ENCODE measurements at regions not wholly inside any gene's neighbourhood (a gene's known extent, or its start where the extent isn't known, plus 50 kb on each side); places are given as distances from the start of the nearest gene placed in this dataset.
"Not testable (repeated sequence)": the region's sequence is repeated elsewhere in the genome, so short reads cannot be mapped to it uniquely, and the experiment has no call there.

- Histone ChIP-seq H4K20me1 (ENCODE audit: insufficient read depth, low read length) (no peaks in the 10 kb centered on the region), H3K36me3 (replicated peaks; ENCODE audit: low read depth, low read length) (no peaks in the 10 kb centered on the region), H3K79me2 (ENCODE audit: low read length) (no peaks in the 10 kb centered on the region), H3K27ac (ENCODE audit: low read length) (no peak overlapping the region), H3K9me3 (ENCODE audit: insufficient read depth, low read length) (no peaks in the 10 kb centered on the region), H3K9ac (ENCODE audit: low read length) (no peak overlapping the region), H2AFZ (ENCODE audit: low read depth, low read length) (no peak overlapping the region), H3K27me3 (ENCODE audit: low read depth, low read length) (no peaks in the 10 kb centered on the region; the same call in 1 of the 2 replicates), H3K4me3 (ENCODE audit: low read length) (no peak overlapping the region), H3K4me2 (ENCODE audit: low read length) (no peak overlapping the region), H3K4me1 (ENCODE audit: low read length) (no peaks in the 10 kb centered on the region)
- TF ChIP-seq EZH2phosphoT487 (IDR thresholded peaks at IDR 0.05; ENCODE audit: low read depth) (no peak), CTCF (IDR thresholded peaks at IDR 0.05; ENCODE audit: low read depth, low read length) (no peak)
Measured at GRCh38 chr9:108257382-108257781, 598.4 kb downstream of the ACTL7B start.

GRCh38 chr9:108254236-108254635 lies 601.5 kb downstream of the ACTL7B start:
- Histone ChIP-seq H3K79me2 (ENCODE audit: low read length) (no peaks in the 10 kb centered on the region), H3K4me3 (ENCODE audit: low read length) (no peak overlapping the region), H3K4me1 (ENCODE audit: low read length) (no peaks in the 10 kb centered on the region), H2AFZ (ENCODE audit: low read depth, low read length) (no peak overlapping the region), H3K9ac (ENCODE audit: low read length) (no peak overlapping the region), H3K27ac (ENCODE audit: low read length) (no peak overlapping the region), H3K9me3 (ENCODE audit: insufficient read depth, low read length) (no peaks in the 10 kb centered on the region), H3K36me3 (replicated peaks; ENCODE audit: low read depth, low read length) (no peaks in the 10 kb centered on the region), H3K4me2 (ENCODE audit: low read length) (no peak overlapping the region), H3K27me3 (ENCODE audit: low read depth, low read length) (peaks cover 4% of the 10 kb centered on the region; the same call in 1 of the 2 replicates), H4K20me1 (ENCODE audit: insufficient read depth, low read length) (no peaks in the 10 kb centered on the region)
- TF ChIP-seq CTCF (IDR thresholded peaks at IDR 0.05; ENCODE audit: low read depth, low read length) (no peak), EZH2phosphoT487 (IDR thresholded peaks at IDR 0.05; ENCODE audit: low read depth) (no peak)

- H3K4me3 ChIP-seq (ENCODE audit: low read length); H2AFZ ChIP-seq (ENCODE audit: low read depth, low read length); H3K27ac ChIP-seq (ENCODE audit: low read length); H3K4me1 ChIP-seq (ENCODE audit: low read length); H3K4me2 ChIP-seq (ENCODE audit: low read length); H3K9me3 ChIP-seq (ENCODE audit: insufficient read depth, low read length); H3K9ac ChIP-seq (ENCODE audit: low read length); H3K27me3 ChIP-seq (ENCODE audit: low read depth, low read length); H3K79me2 ChIP-seq (ENCODE audit: low read length); H4K20me1 ChIP-seq (ENCODE audit: insufficient read depth, low read length); H3K36me3 ChIP-seq (replicated peaks; ENCODE audit: low read depth, low read length): not testable (repeated sequence)
Measured at GRCh38 chr9:108247391-108247790, 608.4 kb downstream of the ACTL7B start.

GRCh38 chr9:108245901-108246300 lies 609.9 kb downstream of the ACTL7B start:
- H3K9ac ChIP-seq (ENCODE audit: low read length): no peak overlapping the region
- H3K9me3 ChIP-seq (ENCODE audit: insufficient read depth, low read length): no peaks in the 10 kb centered on the region
- no peak overlapping the region for H2AFZ ChIP-seq (ENCODE audit: low read depth, low read length)
- TF ChIP-seq CTCF (IDR thresholded peaks at IDR 0.05; ENCODE audit: low read depth, low read length): no peak
- TF ChIP-seq EZH2phosphoT487 (IDR thresholded peaks at IDR 0.05; ENCODE audit: low read depth): no peak
- H3K36me3 ChIP-seq (replicated peaks; ENCODE audit: low read depth, low read length): no peaks in the 10 kb centered on the region
- H3K4me1 ChIP-seq (ENCODE audit: low read length): no peaks in the 10 kb centered on the region
- H4K20me1 ChIP-seq (ENCODE audit: insufficient read depth, low read length): no peaks in the 10 kb centered on the region
- H3K27me3 ChIP-seq (ENCODE audit: low read depth, low read length): no peaks in the 10 kb centered on the region
- H3K79me2 ChIP-seq (ENCODE audit: low read length): no peaks in the 10 kb centered on the region
- H3K27ac ChIP-seq (ENCODE audit: low read length): no peak overlapping the region
- no peak overlapping the region for H3K4me3 ChIP-seq (ENCODE audit: low read length)
- no peak overlapping the region for H3K4me2 ChIP-seq (ENCODE audit: low read length)

GRCh38 chr9:108245331-108245730 lies 610.5 kb downstream of the ACTL7B start:
- Histone ChIP-seq H2AFZ (ENCODE audit: low read depth, low read length) (no peak overlapping the region), H3K79me2 (ENCODE audit: low read length) (no peaks in the 10 kb centered on the region), H3K4me2 (ENCODE audit: low read length) (no peak overlapping the region), H3K9me3 (ENCODE audit: insufficient read depth, low read length) (no peaks in the 10 kb centered on the region), H3K4me1 (ENCODE audit: low read length) (no peaks in the 10 kb centered on the region), H3K27me3 (ENCODE audit: low read depth, low read length) (no peaks in the 10 kb centered on the region), H3K36me3 (replicated peaks; ENCODE audit: low read depth, low read length) (no peaks in the 10 kb centered on the region), H4K20me1 (ENCODE audit: insufficient read depth, low read length) (no peaks in the 10 kb centered on the region), H3K27ac (ENCODE audit: low read length) (no peak overlapping the region), H3K9ac (ENCODE audit: low read length) (no peak overlapping the region), H3K4me3 (ENCODE audit: low read length) (no peak overlapping the region)
- TF ChIP-seq CTCF (IDR thresholded peaks at IDR 0.05; ENCODE audit: low read depth, low read length): no peak
- no peak for TF ChIP-seq EZH2phosphoT487 (IDR thresholded peaks at IDR 0.05; ENCODE audit: low read depth)
